ENCODE measurements at regions not wholly inside any gene's neighbourhood (a gene's known extent, or its start where the extent isn't known, plus 50 kb on each side); places are given as distances from the start of the nearest gene placed in this dataset.

GRCh38 chr14:30337456-30337855 lies 221.5 kb upstream of the G2E3 start:
- no peak for TF ChIP-seq CTCF (IDR thresholded peaks at IDR 0.05; ENCODE audit: low read depth, low read length)
- no peaks in the 10 kb centered on the region for H3K36me3 ChIP-seq
- no peak overlapping the region for H3K4me3 ChIP-seq (ENCODE audit: low read depth, low read length)
- no peak for DNase-seq
- H3K9me3 ChIP-seq: no peaks in the 10 kb centered on the region
- H3K4me1 ChIP-seq: no peaks in the 10 kb centered on the region
- H3K27me3 ChIP-seq: no peaks in the 10 kb centered on the region; the same call in 1 of the 2 replicates

- TF ChIP-seq CTCF (IDR thresholded peaks at IDR 0.05; ENCODE audit: low read depth, low read length): no peak
- Histone ChIP-seq H3K4me3 (ENCODE audit: low read depth, low read length) (no peak overlapping the region), H3K27me3 (no peaks in the 10 kb centered on the region; the same call in 1 of the 2 replicates), H3K9me3 (no peaks in the 10 kb centered on the region), H3K4me1 (no peaks in the 10 kb centered on the region), H3K36me3 (no peaks in the 10 kb centered on the region)
- DNase-seq: no peak
These were observed 219.6 kb upstream of the G2E3 start for GRCh38 chr14:30339311-30339901.

- Histone ChIP-seq H3K9me3 (no peaks in the 10 kb centered on the region), H3K4me3 (ENCODE audit: low read depth, low read length) (no peak overlapping the region), H3K36me3 (no peaks in the 10 kb centered on the region), H3K27me3 (no peaks in the 10 kb centered on the region; the same call in 1 of the 2 replicates), H3K4me1 (no peaks in the 10 kb centered on the region)
- no peak for DNase-seq
- TF ChIP-seq CTCF (IDR thresholded peaks at IDR 0.05; ENCODE audit: low read depth, low read length): no peak
These were observed 218.5 kb upstream of the G2E3 start for GRCh38 chr14:30340495-30340894.

GRCh38 chr14:30345511-30345910 lies 213.4 kb upstream of the G2E3 start:
- Histone ChIP-seq H3K36me3 (no peaks in the 10 kb centered on the region), H3K9me3 (no peaks in the 10 kb centered on the region), H3K4me1 (no peaks in the 10 kb centered on the region), H3K4me3 (ENCODE audit: low read depth, low read length) (no peak overlapping the region), H3K27me3 (0 out of 2 replicates have a peak, but pooled peaks cover 7% of the 10 kb centered on the region)
- no peak for DNase-seq
- TF ChIP-seq CTCF (IDR thresholded peaks at IDR 0.05; ENCODE audit: low read depth, low read length): no peak

- TF ChIP-seq CTCF (IDR thresholded peaks at IDR 0.05; ENCODE audit: low read depth, low read length): no peak
- no peak overlapping the region for H3K4me3 ChIP-seq (ENCODE audit: low read depth, low read length)
- peaks cover 9% of the 10 kb centered on the region; the same call in 1 of the 2 replicates for H3K27me3 ChIP-seq
- DNase-seq: no peak
- no peaks in the 10 kb centered on the region for H3K9me3 ChIP-seq
- H3K36me3 ChIP-seq: no peaks in the 10 kb centered on the region
- H3K4me1 ChIP-seq: no peaks in the 10 kb centered on the region
These were observed 210.5 kb upstream of the G2E3 start for GRCh38 chr14:30348445-30348844.

- Histone ChIP-seq H3K9me3 (no peaks in the 10 kb centered on the region), H3K36me3 (no peaks in the 10 kb centered on the region), H3K4me1 (no peaks in the 10 kb centered on the region), H3K27me3 (peaks cover 9% of the 10 kb centered on the region; the same call in 1 of the 2 replicates), H3K4me3 (ENCODE audit: low read depth, low read length) (no peak overlapping the region)
- TF ChIP-seq CTCF (IDR thresholded peaks at IDR 0.05; ENCODE audit: low read depth, low read length): no peak
- no peak for DNase-seq
These were observed 209.4 kb upstream of the G2E3 start for GRCh38 chr14:30349520-30349919.
